GM12875 (cell line): ENCODE measurements at regions not wholly inside any gene's neighbourhood (a gene's known extent, or its start where the extent isn't known, plus 50 kb on each side); places are given as distances from the start of the nearest gene placed in this dataset.

Experiments used
- H3K4me3 ChIP-seq: one replicate; pipeline ENCODE4 v1.5.1; 2011; ENCODE audit warnings: low read depth, low read length, control low read depth
- TF ChIP-seq, protein P1 (sequence below): IDR thresholded peaks from 2 replicates; pipeline ENCODE4 v1.5.1; 2011; ENCODE audit warnings: low read depth, mild to moderate bottlenecking, control low read depth, inconsistent platforms, low read length, moderate library complexity, borderline replicate concordance; ENCODE audit not compliant: insufficient read depth

DNA sequence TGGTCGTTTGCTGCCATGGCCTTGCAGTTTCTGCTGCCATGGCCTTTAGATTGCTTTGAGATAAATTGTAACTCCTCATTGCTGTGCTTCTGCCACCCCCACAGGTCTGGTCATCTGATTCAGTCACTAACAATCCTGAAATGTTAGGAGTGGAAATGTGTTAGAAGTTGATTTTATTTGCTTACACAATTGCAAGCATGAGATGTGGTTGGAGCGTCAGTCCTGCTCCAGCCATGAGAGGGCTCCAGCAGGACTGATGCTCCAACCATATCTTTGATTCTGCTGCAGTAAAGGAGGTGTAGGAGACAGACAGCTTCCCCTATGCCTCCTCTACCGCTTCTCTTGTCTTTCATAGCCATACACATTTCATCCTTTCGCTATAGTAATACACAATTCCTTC is 226.8 kb upstream of the RGS6 start:
- H3K4me3 ChIP-seq = no peak overlapping the region
- TF ChIP-seq, protein P1, sequence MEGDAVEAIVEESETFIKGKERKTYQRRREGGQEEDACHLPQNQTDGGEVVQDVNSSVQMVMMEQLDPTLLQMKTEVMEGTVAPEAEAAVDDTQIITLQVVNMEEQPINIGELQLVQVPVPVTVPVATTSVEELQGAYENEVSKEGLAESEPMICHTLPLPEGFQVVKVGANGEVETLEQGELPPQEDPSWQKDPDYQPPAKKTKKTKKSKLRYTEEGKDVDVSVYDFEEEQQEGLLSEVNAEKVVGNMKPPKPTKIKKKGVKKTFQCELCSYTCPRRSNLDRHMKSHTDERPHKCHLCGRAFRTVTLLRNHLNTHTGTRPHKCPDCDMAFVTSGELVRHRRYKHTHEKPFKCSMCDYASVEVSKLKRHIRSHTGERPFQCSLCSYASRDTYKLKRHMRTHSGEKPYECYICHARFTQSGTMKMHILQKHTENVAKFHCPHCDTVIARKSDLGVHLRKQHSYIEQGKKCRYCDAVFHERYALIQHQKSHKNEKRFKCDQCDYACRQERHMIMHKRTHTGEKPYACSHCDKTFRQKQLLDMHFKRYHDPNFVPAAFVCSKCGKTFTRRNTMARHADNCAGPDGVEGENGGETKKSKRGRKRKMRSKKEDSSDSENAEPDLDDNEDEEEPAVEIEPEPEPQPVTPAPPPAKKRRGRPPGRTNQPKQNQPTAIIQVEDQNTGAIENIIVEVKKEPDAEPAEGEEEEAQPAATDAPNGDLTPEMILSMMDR = no peak

DNA sequence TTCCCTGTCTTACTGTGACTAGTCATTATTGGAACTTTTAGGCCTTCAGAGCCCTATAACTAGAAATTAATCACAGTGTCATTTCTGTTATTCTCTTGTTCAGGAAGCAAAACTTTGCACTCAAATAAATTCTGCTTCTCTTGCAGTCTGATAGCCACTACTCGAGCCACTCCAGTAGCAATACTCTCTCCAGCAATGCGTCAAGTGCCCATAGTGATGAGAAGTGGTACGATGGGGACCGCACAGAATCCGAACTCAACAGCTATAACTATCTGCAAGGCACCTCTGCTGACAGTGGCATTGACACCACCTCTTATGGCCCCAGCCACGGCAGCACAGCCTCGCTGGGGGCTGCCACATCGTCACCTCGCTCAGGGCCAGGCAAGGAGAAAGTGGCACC is 223.2 kb upstream of the RGS6 start:
- TF ChIP-seq, protein P1 = no peak
- no peak overlapping the region for H3K4me3 ChIP-seq

DNA sequence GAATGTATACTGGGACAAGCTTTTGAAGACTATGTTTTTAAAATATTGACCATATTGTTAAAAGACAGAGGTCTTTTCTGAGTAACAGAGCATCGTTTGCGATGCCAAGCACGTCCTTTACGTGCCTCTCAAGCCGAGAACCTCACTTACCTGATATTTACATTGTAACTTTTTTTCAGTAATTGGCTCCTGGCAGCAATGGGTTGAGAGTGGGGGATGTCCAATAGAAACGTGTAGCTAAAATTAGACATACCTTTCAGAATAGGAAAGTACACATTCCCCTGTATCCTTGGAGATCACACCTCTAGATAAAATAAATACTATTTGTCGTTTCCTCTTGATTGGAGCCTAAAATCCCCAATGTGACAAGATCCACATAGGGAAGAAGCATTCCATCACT is 222.2 kb upstream of the RGS6 start:
- TF ChIP-seq, protein P1 = no peak
- H3K4me3 ChIP-seq = no peak overlapping the region

DNA sequence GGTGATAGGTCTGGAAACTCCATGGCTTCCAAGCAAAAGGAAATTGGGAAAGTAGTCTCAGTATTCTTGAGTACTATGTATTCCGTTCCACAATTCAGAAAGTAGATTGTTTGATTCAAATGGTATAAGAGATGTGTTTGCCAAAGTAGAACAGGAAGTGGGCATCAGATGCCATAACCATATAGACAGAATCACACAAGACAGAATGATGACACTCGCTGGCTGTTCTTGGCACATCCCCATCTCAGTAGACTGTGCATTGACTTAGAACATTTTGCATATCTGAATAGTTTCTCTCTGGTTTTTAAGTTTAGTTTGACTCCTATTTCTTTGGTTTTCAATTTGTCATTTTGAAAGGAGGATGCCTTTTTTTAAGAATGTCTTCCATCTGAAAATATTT is 221.1 kb upstream of the RGS6 start:
- TF ChIP-seq, protein P1 = no peak
- H3K4me3 ChIP-seq = no peak overlapping the region

DNA sequence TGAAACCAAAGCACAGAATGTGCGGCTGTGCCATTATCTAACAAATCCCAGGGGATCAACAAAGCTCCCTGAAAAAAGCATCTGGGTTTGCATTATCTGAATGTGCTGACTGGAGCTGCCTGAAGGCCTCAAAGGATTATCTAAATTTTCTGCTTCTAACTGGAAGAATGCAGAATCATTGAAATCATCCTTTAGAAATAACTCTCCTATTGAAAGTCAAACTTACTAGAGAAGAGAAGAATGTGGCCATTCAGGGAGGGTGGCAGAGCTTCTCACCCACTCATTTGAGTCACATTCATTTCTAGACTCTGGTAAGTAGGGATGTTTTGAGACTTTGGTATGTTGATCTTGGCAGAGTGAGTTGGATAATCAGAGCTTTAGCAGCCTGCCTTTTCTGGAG is 220.6 kb upstream of the RGS6 start:
- TF ChIP-seq, protein P1 = no peak
- no peak overlapping the region for H3K4me3 ChIP-seq

DNA sequence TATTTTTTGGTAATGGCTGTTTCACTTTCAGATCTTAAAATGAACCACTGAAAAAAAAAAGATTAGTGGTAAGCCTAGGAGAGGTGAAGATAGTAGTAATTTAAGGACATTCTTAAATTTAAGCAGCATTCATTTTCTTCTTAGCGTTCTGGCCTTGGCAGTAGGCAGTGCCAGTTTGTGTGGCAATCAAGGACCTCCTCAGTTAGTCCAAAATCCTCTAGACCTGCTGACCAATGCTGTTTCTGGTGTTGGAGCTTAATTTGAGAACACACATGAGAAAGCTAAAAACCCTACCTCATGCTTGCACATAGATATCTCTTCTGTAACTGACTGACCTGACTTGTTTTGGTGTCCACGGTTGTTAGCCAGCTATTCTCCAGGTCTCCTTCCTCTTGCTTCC is 219.8 kb upstream of the RGS6 start:
- TF ChIP-seq, protein P1 = no peak
- no peak overlapping the region for H3K4me3 ChIP-seq

DNA sequence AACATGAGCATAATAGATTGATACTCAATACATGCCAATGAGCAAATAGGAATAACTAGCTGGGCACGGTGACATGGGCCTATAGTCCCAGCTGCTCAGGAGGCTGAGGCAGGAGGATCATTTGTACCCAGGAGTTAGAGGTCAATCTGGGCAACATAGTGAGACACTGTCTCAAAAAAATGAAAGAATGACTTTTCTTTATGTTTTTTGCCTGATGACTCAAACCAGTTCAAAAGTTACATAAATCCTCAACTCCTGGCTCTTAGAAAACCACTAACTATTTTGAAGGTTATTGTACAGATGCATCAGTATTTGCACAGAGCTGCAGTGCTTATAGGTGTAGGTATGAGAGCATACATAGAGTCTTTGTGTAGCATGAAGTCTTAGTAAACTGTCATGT is 219.2 kb upstream of the RGS6 start:
- TF ChIP-seq, protein P1 = no peak
- no peak overlapping the region for H3K4me3 ChIP-seq
